Left lobe of liver (tissue), 2 donors: ENCODE measurements at regions not wholly inside any gene's neighbourhood (a gene's known extent, or its start where the extent isn't known, plus 50 kb on each side); places are given as distances from the start of the nearest gene placed in this dataset.

ENCODE experiments used
- ATAC-seq: fragments of 200-7000 bp; cut with Tn5 transposase; one replicate; pipeline ENCODE4 v1.9.1; 2020; ENCODE audit warnings: mild to moderate bottlenecking, moderate library complexity
- DNase-seq: peaks from one replicate; pipeline ENCODE4 v3.0.0-alpha.2; 2020; ENCODE audit warnings: low spot score
- donor health status: DM: no; HTN: no; CAD: no; lungs with moderate emphysema.
- donor health status: DM: no; HTN: yes; CAD: no.

DNA sequence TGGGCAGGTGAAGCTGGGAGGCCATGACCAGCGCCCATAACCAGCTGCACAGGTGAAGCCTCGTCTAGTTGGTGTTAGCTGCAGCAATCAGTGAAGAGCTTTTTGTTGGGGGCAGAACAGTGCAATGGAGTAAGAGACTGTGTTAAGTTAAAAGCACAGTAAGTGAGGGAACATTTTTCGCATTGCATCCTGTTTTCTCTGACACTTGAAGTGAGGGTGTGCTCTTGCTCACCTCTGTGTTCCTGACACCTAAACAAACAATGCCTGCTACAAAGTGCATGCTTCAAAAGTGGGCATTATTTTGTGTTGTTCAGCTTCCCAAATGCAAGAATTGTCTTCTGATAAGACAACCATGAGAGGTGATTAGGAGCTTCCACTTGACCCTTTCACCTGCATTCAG lies 324.0 kb upstream of the ACVR2A start:
- ATAC-seq, result no peak
- no peak for DNase-seq

DNA sequence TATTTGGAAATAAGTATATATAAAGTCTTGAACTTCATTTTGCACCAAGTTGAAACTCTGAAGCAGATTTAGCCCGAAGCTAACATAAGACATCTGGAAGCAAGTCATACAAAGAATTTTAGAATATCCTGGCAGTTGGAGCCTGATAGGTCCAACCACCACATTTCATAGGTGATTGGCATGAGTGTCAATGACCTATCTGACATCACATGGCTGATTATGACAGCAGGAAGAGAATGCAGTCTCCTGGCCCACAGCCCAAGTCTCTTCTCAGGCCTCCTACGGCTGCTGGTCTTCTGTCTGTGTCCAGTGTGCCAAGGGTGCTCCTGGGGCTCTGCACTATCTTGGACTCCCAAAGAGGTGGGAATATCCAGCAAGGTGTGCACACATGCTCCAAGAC lies 325.7 kb upstream of the ACVR2A start:
- no peak for ATAC-seq
- DNase-seq, result no peak

DNA sequence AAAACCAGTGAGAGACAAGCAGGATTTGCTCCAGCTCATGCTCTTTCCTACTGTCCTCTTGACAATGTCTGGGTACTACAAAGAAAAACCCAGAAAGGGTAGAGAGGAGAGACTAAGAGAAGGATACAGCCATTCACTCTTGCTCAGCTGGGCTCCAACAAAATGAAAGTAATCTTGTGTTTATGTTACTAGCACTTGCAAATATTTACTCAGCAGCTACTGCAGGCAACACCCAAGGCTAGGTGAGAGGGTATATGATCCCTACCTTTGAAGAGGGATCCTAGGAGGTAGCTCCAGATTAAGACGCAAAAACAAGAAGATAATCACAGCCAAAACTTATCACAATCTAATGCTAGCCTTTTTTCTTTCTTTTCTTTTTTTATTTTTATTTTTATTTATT lies 329.6 kb upstream of the ACVR2A start:
- ATAC-seq, result peak; percentile 38
- no peak for DNase-seq

DNA sequence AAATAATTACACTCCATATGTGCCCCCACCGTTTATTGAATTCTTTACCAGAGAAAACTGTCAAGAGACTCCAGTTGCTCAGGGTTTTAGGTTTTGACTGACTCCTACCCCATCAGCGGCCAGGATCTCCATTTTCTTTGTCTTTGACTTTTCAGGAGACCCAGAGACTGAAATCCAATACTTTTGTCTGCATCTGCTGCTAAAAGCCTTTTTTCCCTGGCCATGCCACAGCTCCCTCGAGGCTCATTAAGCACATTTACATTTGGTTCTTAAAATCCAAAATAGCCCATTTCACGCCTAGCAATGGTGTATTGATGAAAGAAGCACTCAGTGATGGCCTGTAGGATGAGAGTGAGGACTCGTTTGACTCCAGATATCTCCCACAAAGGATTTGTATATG lies 332.6 kb upstream of the ACVR2A start:
- ATAC-seq, result no peak
- DNase-seq, result no peak

DNA sequence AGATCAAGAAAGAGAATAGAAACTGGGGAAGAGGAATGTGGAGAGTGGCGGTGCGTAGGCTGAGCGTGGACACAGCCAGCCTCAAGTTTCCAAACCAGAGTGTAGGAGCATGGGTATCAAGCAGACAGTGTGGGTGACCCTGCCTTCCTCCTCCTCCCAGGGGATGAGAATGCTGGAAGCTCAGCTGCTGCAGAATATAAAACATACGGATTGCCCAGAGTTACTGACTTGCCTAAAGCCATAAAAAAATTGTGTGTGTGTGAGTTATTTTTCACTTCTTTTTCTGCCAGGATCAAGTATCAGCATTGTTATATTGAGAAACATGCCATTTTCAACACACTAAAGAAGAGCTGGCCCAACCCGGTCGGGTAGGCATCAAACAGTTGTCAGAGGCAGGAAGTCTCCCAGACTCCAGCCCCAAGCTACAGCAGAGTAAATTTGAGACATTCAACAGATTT lies 333.3 kb upstream of the ACVR2A start:
- ATAC-seq (peak; percentile 27), DNase-seq (no peak)

DNA sequence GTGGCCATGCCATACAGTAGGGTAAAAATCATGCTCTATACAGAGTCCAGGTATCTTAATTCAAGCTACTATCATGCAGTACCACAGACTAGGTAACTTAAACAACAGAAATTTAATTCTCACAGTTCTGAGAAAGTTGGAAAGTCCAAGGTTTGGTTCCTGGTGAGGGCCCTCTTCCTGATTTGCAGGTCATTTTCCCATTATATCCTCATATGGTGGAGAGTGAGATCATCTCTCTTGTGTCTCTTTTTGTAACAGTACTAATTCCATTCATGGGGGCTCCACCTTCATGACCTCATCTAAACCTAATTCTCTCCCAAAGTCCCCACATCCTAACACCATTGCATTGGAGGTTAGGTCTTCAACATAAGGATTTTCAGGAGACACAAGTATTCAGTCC lies 335.0 kb upstream of the ACVR2A start:
- no peak for ATAC-seq
- DNase-seq, result no peak

DNA sequence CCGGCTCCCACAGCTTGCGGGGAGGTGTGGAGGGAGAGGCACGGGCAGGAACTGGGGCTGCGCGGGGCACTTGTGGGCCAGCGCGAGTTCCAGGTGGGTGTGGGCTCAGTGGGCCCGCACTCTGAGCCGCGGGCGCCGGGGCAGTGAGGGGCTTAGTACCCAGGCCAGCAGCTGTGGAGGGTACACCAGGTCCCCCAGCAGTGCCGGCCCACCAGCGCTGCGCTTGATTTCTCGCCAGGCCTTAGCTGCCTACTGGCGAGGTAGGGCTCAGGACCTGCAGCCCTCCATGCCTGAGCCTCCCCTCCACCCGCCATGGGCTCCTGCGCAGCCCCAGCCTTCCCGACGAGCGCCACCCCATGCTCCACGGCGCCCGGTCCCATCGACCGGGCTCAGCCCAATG lies 337.9 kb upstream of the ACVR2A start:
- ATAC-seq, result no peak
- no peak for DNase-seq

DNA sequence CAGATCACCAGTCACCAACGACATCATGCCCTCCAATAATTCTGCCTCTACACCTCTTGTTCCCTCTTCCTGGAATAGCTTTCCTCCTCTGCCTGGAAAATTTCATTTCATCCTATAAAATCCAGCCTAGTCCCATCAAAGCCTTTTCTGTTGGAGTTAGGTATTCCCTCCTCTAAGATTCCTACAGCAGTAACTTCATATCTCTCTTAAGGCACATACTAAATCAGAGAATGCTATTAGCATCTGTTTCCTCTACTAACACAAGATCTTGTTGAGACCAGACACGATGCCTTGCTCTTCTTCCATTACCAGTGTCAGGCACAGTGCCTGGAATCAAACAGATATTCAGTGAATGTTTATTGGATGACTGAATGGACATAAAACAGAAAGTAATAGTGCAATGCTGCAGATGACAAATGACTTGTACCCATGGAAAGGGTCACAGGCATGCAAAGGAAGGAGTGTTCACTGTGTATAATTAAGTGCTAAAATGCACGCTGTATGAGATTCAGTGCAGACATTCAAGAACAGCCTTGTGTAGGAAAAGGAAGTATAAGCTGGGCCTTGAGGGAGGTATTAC lies 342.0 kb upstream of the ACVR2A start:
- DNase-seq, result no peak

DNA sequence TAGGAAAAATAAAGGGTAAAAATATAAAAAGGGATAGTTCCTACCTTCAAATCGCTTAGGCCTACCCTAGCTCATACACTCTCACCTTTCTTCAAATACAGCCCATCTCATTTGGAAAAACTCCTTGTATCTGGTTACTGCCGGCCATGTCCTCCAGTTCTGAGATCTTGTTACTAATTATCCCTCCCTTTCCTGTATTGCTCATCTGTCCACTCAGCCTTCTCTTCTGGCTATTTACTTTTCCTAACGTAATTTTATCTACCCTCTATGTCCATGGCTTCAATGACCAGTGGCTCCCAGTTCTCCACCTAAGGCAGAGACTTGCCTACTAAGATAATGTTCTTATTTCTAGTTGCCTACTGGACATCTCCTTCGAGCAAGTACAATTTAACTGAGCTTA lies 342.9 kb upstream of the ACVR2A start:
- DNase-seq, result no peak
- ATAC-seq, result no peak

More for the DNA sequence above, 342.0 kb upstream of the ACVR2A start:
- ATAC-seq, result no peak

DNA sequence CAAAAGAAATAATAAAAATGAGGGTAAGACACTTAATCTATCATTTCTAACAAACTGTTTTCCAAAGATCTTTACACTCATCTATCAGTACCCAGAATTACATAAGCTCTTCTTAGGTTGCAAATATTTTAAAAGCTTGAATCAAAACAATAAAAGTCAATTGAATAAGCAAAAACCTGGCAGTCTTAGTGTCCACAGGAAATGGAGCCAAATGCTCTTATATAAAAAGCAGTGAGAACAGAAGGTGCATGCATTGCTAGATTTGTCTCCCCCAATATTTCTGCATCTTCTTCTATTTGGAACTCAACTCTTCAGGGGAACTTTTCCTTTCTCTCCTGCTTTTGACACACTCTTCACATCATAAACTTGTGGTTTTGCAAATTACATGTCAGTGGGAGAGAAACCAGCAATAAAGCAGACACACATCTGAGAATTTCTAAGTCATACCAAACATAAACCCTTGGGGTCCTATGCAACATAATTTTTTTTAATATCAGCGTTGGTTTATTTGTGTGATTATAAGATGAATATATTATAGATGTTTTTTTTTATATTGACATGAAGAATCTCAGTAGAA lies 343.9 kb upstream of the ACVR2A start:
- ATAC-seq (no peak), DNase-seq (no peak)

DNA sequence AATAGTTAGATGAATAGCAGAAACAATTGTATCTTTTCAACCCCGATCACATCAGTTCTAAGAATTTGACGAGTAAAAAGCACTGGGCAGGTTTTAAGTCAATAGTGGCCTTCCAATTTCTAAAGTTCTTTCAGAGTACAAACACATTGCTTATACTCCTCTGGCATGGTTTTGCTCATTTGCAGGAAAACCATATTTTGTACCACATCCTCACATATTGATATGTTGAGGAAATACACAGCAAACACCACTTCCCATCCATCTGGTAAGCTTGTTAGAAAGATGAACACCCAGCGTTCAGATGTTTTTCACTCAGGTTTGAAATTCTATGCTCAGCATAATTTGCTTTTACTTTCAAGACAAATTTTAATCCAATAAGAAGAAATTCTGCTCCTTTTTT lies 344.6 kb upstream of the ACVR2A start:
- DNase-seq, result no peak
- ATAC-seq, result peak; percentile 10

DNA sequence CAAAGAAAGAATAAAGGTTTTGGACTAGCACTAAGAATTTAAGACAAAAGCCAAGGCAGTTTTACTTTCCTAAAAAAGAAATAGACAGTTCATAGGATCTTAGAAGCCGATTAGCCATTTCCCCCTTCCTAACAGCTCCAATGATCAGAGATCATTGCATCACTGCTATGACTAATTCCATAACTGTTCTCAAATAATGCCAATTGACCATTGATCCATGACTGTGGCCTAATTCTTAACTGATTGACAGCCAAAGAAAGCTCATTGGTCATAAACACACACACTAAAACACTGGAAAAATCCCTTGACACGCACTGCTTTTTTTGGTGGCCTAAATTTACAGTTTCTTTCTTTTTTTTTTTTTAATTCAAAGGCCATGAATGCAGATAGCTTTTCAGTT lies 345.0 kb upstream of the ACVR2A start:
- DNase-seq, result no peak
- peak; percentile 72 for ATAC-seq

DNA sequence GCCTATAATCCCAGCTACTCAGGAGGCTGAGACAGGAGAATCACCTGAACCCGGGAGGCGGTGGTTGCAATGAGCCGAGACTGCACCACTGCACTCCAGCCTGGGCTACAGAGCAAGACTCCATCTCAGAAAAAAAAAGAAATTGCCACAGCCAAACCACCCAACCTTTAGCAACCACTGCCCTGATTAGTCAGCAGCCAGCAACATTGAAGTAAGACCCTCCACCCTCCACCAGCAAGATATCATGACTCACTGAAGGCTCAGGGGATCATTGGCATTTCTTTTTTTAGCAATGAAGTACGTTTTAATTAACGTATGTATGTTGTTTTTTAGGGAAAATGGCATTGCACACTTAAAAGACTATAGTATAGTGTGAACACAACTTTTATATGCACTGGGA lies 349.1 kb upstream of the ACVR2A start:
- no peak for ATAC-seq

DNA sequence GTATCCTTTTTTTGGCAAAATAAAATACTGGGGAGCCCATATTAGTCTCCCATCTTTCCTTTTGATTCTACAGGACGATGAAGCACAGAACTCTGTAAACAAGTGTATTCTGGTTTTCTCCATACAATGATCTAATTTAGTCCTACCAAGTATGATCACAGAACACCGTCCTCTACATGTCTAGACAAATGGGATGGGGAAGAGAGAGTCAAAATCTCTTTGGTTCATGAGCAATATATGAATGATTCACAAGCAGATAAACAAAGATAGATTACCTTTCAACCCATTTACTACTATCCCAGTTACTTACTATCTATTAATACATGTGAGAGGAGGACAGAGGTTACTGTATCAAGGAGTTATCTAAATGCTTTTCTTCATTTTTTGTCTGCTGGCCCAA lies 352.4 kb upstream of the ACVR2A start:
- DNase-seq (no peak), ATAC-seq (no peak)

More for the DNA sequence above, 349.1 kb upstream of the ACVR2A start:
- no peak for DNase-seq

DNA sequence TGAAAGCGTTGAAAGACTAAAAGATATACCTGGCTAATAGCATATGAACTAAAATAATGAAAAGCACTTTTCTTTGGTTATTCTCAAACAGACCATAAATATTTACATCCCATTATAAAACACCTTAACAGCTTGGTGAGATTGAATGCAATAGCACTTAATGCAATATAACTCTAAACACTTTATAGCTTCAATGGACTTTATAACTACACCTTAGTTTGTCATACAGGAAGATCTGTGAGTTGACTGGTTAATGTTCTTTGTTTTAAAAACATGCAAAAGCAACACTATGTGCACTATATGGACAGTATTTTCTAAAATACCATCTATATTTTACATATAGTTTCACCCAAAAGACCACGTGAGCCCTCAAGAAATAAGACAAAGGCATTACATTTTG lies 353.3 kb upstream of the ACVR2A start:
- no peak for DNase-seq
- no peak for ATAC-seq

DNA sequence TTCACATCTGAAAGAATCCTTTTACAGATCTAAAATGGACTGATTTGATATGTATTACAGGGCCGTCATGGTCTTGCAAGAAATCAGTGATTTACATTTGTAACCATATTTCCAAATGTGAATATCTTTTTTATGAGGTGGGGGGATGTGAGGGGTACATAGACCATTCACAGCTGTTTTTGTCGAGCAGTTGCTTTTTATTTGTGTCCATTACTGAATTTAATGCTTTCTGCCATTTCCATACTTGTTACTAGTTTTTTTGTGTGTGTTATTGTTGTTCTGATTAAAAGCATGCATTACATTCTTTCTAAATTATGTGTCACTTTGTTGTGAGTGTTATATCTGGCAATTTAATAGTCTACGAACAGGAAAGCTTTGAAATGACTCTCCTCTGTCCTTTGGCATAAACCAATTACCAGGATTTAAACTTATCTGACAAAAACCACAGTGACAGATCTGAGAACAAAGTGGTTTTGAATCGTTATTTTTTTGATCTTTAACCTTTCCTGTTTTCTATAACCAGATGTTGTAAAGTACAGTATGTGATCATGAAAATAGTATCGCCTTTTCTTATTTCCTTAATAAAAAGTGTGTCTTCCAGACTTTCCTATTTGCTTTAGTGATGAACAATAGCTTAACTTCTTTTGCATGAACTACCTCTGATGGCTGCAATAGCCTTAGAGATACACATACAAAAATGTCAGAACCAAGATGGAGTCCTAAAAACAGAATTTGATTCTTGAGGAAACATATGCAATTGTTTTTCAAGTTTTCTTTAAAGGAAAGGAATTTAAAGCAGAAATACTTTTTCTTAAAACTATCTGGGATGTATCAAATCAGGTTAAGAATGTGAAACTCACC lies 354.2 kb upstream of the ACVR2A start:
- no peak for ATAC-seq
- no peak for DNase-seq

DNA sequence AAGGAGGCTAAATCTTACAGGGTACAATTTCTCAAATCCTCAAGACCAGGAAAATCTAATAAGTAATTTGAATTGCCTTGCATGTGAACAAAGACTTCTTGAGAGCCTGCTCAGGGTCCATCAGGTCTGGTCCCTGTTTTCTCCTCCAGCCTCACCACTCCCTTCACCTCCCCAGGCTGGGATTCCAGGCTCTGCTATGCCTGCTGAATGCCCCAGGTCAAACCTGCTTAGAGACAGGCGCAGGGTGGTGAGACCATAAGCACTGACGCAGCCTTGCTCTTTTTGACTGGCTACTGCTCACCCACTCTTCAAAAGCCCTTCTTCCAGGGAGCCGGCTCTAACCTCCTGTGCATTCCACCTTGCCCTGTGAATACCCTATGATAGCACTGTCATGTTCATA lies 356.4 kb upstream of the ACVR2A start:
- no peak for ATAC-seq
- no peak for DNase-seq

DNA sequence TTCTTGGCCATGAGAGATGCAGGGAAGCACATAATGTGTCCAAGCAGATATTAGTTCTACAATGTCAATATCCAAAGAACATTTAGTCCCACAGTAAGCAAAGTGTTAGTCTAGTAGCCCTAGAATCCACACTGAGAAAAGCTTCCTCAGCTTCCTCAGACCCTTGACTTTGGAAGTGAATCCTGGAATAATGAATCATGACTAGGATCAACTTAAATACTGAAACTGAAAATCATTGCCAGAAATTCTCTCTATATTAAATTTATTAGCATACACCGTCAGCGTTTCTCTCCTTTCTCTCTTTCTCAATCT lies 356.9 kb upstream of the ACVR2A start:
- ATAC-seq, result peak; percentile 20

DNA sequence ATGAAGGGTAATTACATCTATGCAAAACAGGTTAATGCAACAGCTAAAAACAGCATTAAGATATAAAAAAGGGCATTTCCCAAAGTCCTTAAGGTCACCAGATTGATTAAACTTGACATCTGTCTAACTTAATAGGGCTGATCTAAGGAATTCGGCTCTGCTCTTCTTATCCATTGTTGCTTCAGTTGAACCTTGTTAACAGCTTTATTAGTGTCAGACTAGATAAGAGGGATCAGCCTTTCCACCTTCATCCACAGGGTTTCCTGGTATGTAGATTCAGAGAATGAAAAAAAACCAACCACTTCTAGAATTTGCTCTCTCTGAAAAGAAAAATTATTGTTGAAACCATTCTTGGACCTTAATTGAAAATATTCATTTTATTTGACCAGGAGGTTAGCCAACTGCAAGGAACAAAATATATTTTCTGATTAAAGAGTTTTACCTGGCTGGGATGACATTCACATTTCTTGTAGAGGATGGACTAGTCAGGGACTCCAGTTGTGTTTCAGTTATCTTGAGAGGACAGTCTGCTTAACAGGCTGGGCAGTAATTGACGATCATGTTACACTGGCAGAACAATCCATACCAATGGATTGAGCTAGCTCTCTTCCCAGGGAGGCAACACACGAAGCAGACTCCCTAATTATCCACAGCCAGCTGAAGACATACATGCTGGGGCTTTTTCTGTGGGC lies 357.4 kb upstream of the ACVR2A start:
- DNase-seq (no peak), ATAC-seq (no peak)

More for the DNA sequence above, 356.9 kb upstream of the ACVR2A start:
- DNase-seq, result no peak

DNA sequence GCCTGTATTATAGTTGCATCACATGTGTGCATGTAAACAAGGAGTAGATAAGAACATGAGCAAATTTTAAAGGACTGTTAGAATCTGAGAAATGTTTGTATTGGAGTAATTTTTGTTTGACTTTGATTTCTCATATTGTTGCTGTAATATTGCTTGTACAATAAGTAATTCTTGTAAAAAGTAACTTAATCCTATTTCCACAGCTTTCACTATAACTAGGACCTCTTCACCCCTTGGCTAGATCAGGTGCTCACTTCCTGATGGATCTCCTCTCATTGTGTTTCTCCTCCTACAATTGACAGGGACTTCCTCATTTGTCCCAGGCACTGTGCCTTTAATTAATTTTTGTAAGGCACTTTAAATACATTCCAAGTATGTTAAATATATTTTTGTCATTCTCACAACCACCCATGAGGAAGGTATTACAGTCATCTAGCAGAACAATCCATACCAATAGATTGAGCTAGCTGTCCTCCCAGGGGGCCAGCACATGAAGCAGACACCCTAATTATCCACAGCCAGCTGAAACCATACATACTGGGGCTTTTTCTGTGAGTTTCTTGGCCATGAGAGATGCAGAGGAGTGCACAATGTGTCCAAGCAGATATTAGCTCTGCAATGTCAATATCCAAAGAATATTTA lies 359.5 kb upstream of the ACVR2A start:
- no peak for ATAC-seq
- DNase-seq, result no peak

DNA sequence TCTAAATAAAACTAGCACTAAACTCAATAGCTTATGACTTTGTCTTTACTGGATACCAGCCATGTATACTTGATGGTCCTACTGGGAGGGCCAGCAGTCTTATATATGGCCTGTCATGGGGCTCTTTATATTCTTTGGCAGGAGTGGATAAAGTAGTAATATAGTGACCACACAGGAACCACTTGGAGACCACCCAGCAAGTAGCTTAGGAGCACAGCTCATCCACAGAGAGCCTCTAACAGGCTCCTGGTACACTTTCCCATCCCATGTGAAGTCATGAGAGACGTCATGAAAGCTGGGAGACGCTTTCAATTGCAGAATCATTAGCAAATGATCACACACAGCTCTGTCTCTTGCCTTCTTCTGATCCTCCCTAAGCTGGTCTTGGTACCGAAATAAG lies 360.9 kb upstream of the ACVR2A start:
- no peak for DNase-seq

More for the DNA sequence above, 360.9 kb upstream of the ACVR2A start:
- ATAC-seq, result no peak
